ENCODE measurements at regions not wholly inside any gene's neighbourhood (a gene's known extent, or its start where the extent isn't known, plus 50 kb on each side); places are given as distances from the start of the nearest gene placed in this dataset.
"Not testable (repeated sequence)": the region's sequence is repeated elsewhere in the genome, so short reads cannot be mapped to it uniquely, and the experiment has no call there.

- no peak for FAIRE-seq
These were observed 332.6 kb upstream of the KCNMB2 start for GRCh38 chr3:178203650-178204049.

- no peak for FAIRE-seq
These were observed 330.5 kb upstream of the KCNMB2 start for GRCh38 chr3:178205740-178206139.

DNA sequence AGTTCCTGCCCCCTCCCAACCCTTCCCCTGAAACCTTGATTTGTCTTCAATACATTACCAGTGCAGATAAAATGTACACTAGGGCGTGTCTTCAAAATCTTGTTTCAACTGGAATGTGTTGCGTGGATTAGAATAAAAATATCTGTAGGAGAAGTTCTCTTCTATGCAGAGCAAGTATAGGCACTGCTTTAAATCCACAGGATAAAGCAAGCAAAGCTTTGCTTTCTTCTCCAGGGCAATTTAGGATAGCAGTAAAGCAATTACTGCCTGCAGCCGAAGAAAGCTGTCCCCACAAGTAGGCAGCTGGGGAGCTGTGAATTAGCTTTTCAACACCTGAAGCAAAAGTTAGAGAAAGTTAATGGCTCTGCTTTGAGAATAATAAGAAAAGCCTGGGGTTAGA lies 329.7 kb upstream of the KCNMB2 start:
- no peak for FAIRE-seq

GRCh38 chr3:178207161-178207560 lies 329.1 kb upstream of the KCNMB2 start:
- FAIRE-seq = not testable (repeated sequence)

DNA sequence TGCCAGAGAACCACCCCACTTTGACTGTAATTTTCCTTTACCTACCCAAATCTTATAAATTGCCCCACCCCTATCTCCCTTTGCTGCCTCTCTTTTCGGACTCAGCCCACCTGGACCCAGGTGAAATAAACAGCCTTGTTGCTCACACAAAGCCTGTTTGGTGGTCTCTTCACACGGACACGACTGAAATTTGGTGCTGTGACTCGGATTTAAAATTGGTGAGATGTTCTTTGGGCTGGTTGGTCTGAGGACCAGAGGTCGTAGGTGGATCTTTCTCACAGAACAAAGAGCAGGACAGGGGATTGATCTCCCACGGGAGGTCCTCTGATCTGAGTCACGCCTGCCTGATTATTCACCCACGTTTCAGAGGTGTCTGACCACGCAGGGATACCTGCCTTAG lies 328.6 kb upstream of the KCNMB2 start:
- FAIRE-seq = not testable (repeated sequence)

DNA sequence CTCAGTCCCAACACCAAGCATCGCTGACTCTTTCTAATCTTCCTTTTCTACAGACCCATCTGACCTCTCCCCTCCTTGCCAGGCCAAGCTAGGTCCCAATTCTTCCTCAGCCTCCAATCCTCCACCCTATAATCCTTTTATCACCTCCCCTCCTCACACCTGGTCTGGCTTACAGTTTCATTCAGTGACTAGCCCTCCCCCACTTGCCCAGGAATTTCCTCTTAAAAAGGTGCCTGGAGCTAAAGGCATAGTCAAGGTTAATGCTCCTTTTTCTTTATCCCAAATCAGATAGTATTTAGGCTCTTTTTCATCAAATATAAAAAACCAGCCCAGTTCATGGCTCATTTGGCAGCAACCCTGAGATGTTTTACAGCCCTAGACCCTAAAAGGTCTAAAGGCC lies 327.1 kb upstream of the KCNMB2 start:
- FAIRE-seq = not testable (repeated sequence)

DNA sequence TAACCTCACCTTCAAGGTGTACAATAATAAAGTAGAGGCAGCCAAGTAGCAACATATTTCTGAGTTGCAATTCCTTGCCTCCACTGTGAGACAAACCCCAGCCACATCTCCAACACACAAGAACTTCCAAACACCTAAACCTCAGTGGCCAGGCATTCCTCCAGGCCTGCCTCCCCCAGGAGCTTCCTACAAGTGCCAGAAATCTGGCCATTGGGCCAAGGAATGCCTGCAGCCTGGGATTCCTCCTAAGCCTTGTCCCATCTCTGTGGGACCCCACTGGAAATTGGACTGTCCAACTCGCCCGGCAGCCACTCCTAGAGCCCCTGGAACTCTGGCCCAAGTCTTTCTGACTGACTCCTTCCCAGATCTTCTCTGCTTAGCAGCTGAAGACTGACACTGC lies 326.6 kb upstream of the KCNMB2 start:
- FAIRE-seq = not testable (repeated sequence)

- not testable (repeated sequence) for FAIRE-seq
These were observed 325.1 kb upstream of the KCNMB2 start for GRCh38 chr3:178211086-178211485.

GRCh38 chr3:178217479-178217878 lies 318.8 kb upstream of the KCNMB2 start:
- FAIRE-seq = no peak

GRCh38 chr3:178218231-178218630 lies 318.0 kb upstream of the KCNMB2 start:
- no peak for FAIRE-seq

DNA sequence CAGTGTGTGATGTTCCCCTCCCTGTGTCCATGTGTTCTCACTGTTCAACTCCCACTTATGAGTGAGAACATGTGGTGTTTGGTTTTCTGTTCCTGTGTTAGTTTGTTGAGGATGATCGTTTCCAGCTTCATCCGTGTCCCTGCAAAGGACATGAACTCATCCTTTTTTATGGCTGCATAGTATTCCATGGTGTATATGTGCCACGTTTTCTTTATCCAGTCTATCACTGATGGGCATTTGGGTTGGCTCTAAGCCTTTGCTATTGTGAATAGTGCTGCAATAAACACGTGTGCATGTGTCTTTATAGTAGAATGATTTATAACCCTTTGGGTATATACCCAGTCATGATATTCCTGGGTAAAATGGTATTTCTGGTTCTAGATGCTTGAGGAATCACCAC lies 316.6 kb upstream of the KCNMB2 start:
- FAIRE-seq = not testable (repeated sequence)

DNA sequence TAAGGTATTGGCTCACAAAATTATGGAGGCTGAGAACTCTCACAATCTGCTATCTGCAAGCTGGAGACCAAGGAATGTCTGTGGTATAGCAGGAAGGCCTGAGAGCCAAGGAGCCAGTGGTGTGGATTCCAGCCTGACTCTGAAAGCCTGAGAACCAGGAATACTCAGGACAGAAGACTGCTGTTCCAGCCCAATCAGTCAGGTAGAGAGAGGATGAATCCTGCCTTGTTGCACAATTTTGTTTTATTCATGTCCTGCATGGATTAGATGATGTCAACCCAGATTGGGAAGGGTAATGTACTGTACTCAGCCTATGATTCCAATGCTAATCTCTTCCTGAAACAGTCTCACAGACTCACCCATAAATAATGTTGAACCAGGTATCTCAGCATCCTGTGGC lies 312.4 kb upstream of the KCNMB2 start:
- no peak for FAIRE-seq

DNA sequence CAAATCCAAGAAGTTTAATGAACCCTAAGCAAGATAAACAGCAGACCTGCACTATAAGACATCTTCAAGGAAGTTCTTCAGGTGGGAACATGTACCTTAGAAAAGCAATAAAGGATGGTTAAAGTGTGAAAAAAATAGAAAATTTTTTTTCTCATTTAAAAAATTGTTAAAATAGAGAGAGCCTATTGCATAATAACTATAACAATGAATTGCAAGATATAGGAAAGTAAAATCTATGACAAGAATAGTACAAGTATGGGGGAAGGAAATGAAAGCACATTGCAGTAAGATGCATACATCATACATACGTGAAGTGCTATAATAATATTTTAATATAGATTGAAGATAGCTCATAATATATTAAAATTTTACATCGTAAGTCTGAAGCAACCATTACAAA lies 310.1 kb upstream of the KCNMB2 start:
- FAIRE-seq = no peak

DNA sequence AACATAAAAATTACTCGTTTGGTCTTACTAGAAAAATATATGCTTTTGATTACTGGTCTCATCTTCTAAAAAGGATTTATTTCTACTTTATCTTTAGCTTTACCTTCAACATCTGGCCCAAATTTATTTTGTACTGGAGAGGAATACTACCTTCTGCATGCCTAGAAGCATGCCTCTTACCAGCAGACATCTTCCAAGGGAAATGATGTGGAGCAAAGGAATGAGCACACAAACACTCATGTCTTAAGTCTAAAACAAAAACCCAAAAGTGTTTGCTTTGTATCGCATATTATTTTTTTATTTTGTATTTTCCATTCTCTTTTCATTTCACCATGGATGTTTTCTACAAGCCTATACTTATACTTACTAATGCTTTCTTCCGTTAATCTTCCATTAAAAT lies 304.6 kb upstream of the KCNMB2 start:
- FAIRE-seq = no peak

GRCh38 chr3:178233371-178234071 lies 302.7 kb upstream of the KCNMB2 start:
- FAIRE-seq = no peak

- no peak for FAIRE-seq
These were observed 299.5 kb upstream of the KCNMB2 start for GRCh38 chr3:178236555-178237277.

GRCh38 chr3:178238179-178238578 lies 298.1 kb upstream of the KCNMB2 start:
- no peak for FAIRE-seq

GRCh38 chr3:178244733-178245709 lies 291.2 kb upstream of the KCNMB2 start:
- FAIRE-seq = no peak

DNA sequence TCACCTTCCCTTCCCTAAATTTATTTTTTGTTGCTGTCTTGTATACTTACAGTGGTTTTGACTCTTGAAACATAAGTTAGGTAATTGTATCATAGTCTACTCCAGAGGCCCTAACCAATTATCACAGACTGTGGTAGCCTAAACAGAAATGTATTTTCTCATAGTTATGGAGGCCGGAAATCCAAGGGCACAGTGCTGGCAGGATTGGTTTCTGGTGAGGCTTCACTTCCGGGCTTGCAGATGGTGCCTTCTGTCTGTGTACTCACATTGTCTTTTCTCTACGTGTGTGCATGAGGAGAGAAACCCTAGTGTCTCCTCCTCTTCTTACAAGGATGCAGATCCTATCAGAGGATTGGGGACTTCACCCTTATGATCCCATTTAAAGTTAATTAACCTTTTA lies 290.2 kb upstream of the KCNMB2 start:
- no peak for FAIRE-seq

DNA sequence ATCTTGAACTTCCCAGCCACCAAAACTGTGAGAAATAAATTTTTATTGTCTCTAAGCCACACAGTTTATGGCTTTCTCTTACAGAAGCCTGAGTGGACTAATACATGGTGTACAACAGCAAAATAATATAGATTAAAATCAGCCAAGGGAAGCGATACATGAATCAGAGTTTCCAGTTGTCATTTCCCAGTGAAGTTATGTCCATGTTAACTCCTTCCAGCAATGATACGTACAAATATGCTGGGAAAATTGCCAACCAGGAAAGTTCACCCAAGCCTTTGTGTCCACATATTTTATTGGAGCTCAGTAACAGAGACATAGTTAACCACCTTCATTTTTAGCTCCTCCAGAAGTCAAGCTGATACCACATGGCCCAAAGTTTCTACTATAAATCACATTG lies 280.9 kb upstream of the KCNMB2 start:
- FAIRE-seq = no peak

- FAIRE-seq = no peak
These were observed 278.7 kb upstream of the KCNMB2 start for GRCh38 chr3:178257491-178257890.

- no peak for FAIRE-seq
These were observed 278.1 kb upstream of the KCNMB2 start for GRCh38 chr3:178258121-178258520.

DNA sequence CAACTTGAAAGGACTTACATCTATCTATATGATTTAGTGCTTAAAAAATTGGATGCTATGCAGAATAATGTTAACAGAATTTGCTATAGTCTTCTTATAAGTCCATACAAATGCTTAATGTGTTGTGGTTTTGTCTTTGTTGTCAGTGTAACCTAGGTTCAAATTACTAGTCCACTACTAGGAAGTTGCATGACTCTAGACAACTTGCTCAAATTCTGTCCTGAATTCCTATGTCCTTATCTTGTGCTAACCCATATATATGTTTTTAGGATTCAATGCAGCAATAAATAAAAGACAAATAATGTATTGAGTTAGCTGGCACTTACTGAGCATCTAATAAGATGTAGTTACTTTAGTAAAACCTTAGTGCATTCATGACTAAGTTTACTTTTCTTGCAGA lies 276.5 kb upstream of the KCNMB2 start:
- FAIRE-seq = no peak

Data from A204.1 (cell line).